ENCODE measurements at regions not wholly inside any gene's neighbourhood (a gene's known extent, or its start where the extent isn't known, plus 50 kb on each side); places are given as distances from the start of the nearest gene placed in this dataset.

- no peak for TF ChIP-seq CTCF (IDR thresholded peaks at IDR 0.05; ENCODE audit: unreplicated experiment)
- H3K4me1 Mint-ChIP-seq, result peaks cover 15% of the 10 kb centered on the region
- no peak for DNase-seq (ENCODE audit: low spot score in 2 of 2, unreplicated experiment in 2 of 2)
- H3K27ac Mint-ChIP-seq, result no peak overlapping the region
- no peaks in the 10 kb centered on the region for H3K9me3 Mint-ChIP-seq
- H3K36me3 Mint-ChIP-seq, result no peaks in the 10 kb centered on the region
- peaks cover 12% of the 10 kb centered on the region for H3K27me3 Mint-ChIP-seq (ENCODE audit: low read depth)
- H3K4me3 Mint-ChIP-seq, result no peak overlapping the region
Measured at GRCh38 chr9:78130853-78131252, 99.2 kb upstream of the GNAQ start.

GRCh38 chr9:78130004-78130403 lies 98.4 kb upstream of the GNAQ start:
- Mint-ChIP-seq H3K4me3 (no peak overlapping the region), H3K36me3 (no peaks in the 10 kb centered on the region), H3K4me1 (peaks cover 15% of the 10 kb centered on the region), H3K27ac (no peak overlapping the region), H3K27me3 (ENCODE audit: low read depth) (peaks cover 20% of the 10 kb centered on the region), H3K9me3 (no peaks in the 10 kb centered on the region)
- TF ChIP-seq CTCF (IDR thresholded peaks at IDR 0.05; ENCODE audit: unreplicated experiment), result no peak
- no peak for DNase-seq (ENCODE audit: low spot score in 2 of 2, unreplicated experiment in 2 of 2)

GRCh38 chr9:78127279-78128225 lies 95.9 kb upstream of the GNAQ start:
- H3K36me3 Mint-ChIP-seq, result no peaks in the 10 kb centered on the region
- H3K4me3 Mint-ChIP-seq, result no peak overlapping the region
- peaks cover 11% of the 10 kb centered on the region for H3K4me1 Mint-ChIP-seq
- TF ChIP-seq CTCF (IDR thresholded peaks at IDR 0.05; ENCODE audit: unreplicated experiment), result no peak
- peaks cover 25% of the 10 kb centered on the region for H3K27me3 Mint-ChIP-seq (ENCODE audit: low read depth)
- no peak overlapping the region for H3K27ac Mint-ChIP-seq
- H3K9me3 Mint-ChIP-seq, result peaks cover 7% of the 10 kb centered on the region
- DNase-seq (ENCODE audit: low spot score in 2 of 2, unreplicated experiment in 2 of 2), result no peak

- no peak overlapping the region for H3K27ac Mint-ChIP-seq
- H3K9me3 Mint-ChIP-seq, result peaks cover 7% of the 10 kb centered on the region
- H3K4me3 Mint-ChIP-seq, result no peak overlapping the region
- DNase-seq (ENCODE audit: low spot score in 2 of 2, unreplicated experiment in 2 of 2), result no peak
- H3K27me3 Mint-ChIP-seq (ENCODE audit: low read depth), result peaks cover 25% of the 10 kb centered on the region
- H3K36me3 Mint-ChIP-seq, result no peaks in the 10 kb centered on the region
- H3K4me1 Mint-ChIP-seq, result peaks cover 2% of the 10 kb centered on the region
- no peak for TF ChIP-seq CTCF (IDR thresholded peaks at IDR 0.05; ENCODE audit: unreplicated experiment)
Measured at GRCh38 chr9:78123808-78124207, 92.2 kb upstream of the GNAQ start.

- DNase-seq (ENCODE audit: low spot score in 2 of 2, unreplicated experiment in 2 of 2), result no peak
- peaks cover 2% of the 10 kb centered on the region for H3K4me1 Mint-ChIP-seq
- peaks cover 22% of the 10 kb centered on the region for H3K27me3 Mint-ChIP-seq (ENCODE audit: low read depth)
- no peak for TF ChIP-seq CTCF (IDR thresholded peaks at IDR 0.05; ENCODE audit: unreplicated experiment)
- peaks cover 7% of the 10 kb centered on the region for H3K9me3 Mint-ChIP-seq
- H3K36me3 Mint-ChIP-seq, result no peaks in the 10 kb centered on the region
- H3K4me3 Mint-ChIP-seq, result no peak overlapping the region
- no peak overlapping the region for H3K27ac Mint-ChIP-seq
Measured at GRCh38 chr9:78122631-78123030, 91.0 kb upstream of the GNAQ start.

Data from mesothelial cell of epicardium (in vitro differentiated cells).